ENCODE measurements at regions not wholly inside any gene's neighbourhood (a gene's known extent, or its start where the extent isn't known, plus 50 kb on each side); places are given as distances from the start of the nearest gene placed in this dataset.

DNA sequence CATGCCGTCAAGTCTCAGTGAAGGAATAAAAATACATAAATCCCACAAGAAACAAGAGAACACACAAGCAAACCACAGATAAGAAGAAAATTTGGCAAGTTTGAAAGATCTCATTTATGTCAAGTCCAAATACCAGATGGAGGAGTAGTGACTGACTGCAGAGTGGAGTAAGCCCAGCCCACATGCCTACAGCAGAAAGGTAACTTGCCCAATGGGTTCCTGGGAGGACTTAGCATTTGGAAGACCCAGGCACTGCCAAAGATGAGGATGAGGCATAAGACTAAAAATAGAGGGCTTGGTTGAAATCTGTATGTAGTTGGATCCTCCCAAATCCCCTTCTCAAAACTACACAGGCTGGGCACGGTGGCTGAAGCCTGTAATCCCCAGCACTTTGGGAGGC is 70.8 kb downstream of the ZNF648 start:
- H3K36me3 ChIP-seq, result no peaks in the 10 kb centered on the region
- intact Hi-C loops (cut with DNase I), result no loop called here
- ATAC-seq (no peak), DNase-seq (no peak)
- no peaks in the 10 kb centered on the region for H3K27me3 ChIP-seq
- no peak overlapping the region for H3K4me3 ChIP-seq
- H3K4me1 ChIP-seq, result no peaks in the 10 kb centered on the region
- H3K27ac ChIP-seq, result no peak overlapping the region
- TF ChIP-seq, protein P1, sequence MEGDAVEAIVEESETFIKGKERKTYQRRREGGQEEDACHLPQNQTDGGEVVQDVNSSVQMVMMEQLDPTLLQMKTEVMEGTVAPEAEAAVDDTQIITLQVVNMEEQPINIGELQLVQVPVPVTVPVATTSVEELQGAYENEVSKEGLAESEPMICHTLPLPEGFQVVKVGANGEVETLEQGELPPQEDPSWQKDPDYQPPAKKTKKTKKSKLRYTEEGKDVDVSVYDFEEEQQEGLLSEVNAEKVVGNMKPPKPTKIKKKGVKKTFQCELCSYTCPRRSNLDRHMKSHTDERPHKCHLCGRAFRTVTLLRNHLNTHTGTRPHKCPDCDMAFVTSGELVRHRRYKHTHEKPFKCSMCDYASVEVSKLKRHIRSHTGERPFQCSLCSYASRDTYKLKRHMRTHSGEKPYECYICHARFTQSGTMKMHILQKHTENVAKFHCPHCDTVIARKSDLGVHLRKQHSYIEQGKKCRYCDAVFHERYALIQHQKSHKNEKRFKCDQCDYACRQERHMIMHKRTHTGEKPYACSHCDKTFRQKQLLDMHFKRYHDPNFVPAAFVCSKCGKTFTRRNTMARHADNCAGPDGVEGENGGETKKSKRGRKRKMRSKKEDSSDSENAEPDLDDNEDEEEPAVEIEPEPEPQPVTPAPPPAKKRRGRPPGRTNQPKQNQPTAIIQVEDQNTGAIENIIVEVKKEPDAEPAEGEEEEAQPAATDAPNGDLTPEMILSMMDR (IDR thresholded peaks at IDR 0.05), result no peak
- TF ChIP-seq POLR2A (IDR thresholded peaks at IDR 0.05), result no peak
- WGBS (ENCODE audit: insufficient coverage, low coverage, low lambda C conversion rate, missing lambda C conversion rate), result 64% methylated on average over 1 of the region's 2 CpGs
- no peaks in the 10 kb centered on the region for H3K9me3 ChIP-seq

DNA sequence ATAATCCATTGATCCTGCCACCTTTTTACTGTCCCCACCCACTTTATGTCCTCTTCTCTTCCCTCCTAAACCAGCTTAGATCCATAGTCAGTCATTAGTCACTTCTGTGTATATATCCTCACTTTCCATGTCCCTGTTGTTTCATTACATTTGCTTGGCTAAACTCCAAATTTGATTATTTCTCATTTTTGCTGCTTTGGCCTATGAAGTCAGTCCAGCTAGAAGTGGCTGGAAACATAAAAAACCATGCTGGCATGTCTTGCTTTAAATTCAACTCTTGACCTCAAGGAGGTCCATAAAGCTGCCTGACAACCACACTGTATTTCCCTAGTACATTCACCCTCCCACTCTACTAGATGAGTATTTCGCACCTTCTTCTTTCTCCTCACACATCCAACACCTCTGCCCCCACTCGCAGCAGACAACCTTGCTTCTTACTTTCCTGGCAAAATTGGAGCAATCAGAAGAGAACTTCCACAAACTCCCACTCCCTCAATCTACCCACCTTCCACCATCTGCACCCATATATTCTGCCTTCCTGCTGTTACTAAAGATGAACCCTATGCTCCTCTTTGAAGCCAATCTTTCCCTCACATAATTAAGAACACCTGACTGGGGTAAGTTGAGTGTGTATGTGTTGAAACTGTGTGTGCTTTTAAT is 72.1 kb downstream of the ZNF648 start:
- TF ChIP-seq, protein P1 (IDR thresholded peaks at IDR 0.05), result no peak
- TF ChIP-seq POLR2A (IDR thresholded peaks at IDR 0.05), result no peak
- Histone ChIP-seq H3K27me3 (no peaks in the 10 kb centered on the region), H3K36me3 (no peaks in the 10 kb centered on the region), H3K4me3 (no peak overlapping the region), H3K4me1 (no peaks in the 10 kb centered on the region), H3K27ac (no peak overlapping the region), H3K9me3 (no peaks in the 10 kb centered on the region)
- no peak for DNase-seq
- intact Hi-C loops (cut with DNase I), result no loop called here
- no peak for ATAC-seq
- WGBS (ENCODE audit: insufficient coverage, low coverage, low lambda C conversion rate, missing lambda C conversion rate), result 50% methylated on average over 2 of the region's 2 CpGs

DNA sequence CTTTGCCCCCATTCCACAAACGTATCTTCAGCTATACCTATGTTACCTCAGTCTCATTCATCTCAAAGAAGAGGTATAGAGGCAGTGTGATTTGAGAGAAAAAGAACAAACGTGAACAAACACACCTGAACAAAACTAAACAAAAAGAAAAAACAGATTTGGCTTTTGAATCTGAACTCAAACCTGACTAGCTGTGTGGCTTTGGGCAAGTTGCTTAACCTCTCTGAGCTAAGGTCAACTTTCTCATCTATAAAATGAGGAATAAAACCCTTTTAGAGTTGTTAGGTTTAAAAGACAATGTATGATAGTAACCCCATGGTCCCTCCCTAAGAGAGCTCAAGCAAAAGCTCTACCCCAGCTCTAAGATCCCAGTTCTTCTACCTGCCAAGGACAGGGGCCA is 73.5 kb downstream of the ZNF648 start:
- no peaks in the 10 kb centered on the region for H3K27me3 ChIP-seq
- H3K27ac ChIP-seq, result no peak overlapping the region
- H3K9me3 ChIP-seq, result no peaks in the 10 kb centered on the region
- intact Hi-C loops (cut with DNase I), result no loop called here
- H3K4me1 ChIP-seq, result no peaks in the 10 kb centered on the region
- no peak overlapping the region for H3K4me3 ChIP-seq
- TF ChIP-seq, protein P1 (IDR thresholded peaks at IDR 0.05), result no peak
- no peak for TF ChIP-seq POLR2A (IDR thresholded peaks at IDR 0.05)
- ATAC-seq, result no peak
- no peaks in the 10 kb centered on the region for H3K36me3 ChIP-seq
- WGBS (ENCODE audit: insufficient coverage, low coverage, low lambda C conversion rate, missing lambda C conversion rate), result 30% methylated on average over 2 of the region's 2 CpGs
- no peak for DNase-seq

DNA sequence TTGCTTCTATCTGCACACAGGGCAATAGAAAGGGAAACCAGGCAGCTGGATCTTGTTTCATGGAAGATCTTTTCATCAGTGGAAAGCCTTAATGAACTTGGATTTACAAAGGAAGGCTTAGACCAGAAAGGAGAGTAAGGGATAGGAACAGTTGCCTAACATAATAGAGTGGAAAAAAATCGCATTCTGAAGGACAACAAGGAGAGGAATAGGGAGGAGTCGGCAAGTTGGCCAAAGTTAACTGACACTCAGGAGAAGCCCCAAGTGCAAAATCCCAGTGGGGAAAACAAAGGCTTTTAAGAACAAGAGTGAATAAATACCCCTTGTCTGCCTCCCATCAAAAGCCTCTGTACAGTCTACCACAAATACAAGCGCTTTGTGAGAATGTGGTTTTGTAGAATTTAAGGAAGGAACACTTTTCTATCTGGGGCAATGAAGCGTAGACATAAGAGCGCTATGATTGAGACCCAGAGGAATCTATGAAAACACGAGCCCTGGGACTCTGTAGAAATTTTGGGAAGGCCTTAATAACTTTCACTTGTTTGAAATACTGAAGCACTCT is 74.1 kb downstream of the ZNF648 start:
- H3K36me3 ChIP-seq, result no peaks in the 10 kb centered on the region
- no peak for ATAC-seq

More for the DNA sequence above, 74.1 kb downstream of the ZNF648 start:
- WGBS (ENCODE audit: insufficient coverage, low coverage, low lambda C conversion rate, missing lambda C conversion rate), result 60% methylated on average over 6 of the region's 6 CpGs
- no peaks in the 10 kb centered on the region for H3K9me3 ChIP-seq
- H3K4me1 ChIP-seq, result no peaks in the 10 kb centered on the region
- intact Hi-C loops (cut with DNase I), result no loop called here
- no peak for DNase-seq
- no peak overlapping the region for H3K27ac ChIP-seq
- H3K4me3 ChIP-seq, result no peak overlapping the region
- no peak for TF ChIP-seq POLR2A (IDR thresholded peaks at IDR 0.05)
- TF ChIP-seq, protein P1 (IDR thresholded peaks at IDR 0.05), result no peak
- H3K27me3 ChIP-seq, result no peaks in the 10 kb centered on the region

All from right lobe of liver (tissue), 6 donors.